ENCODE measurements at regions not wholly inside any gene's neighbourhood (a gene's known extent, or its start where the extent isn't known, plus 50 kb on each side); places are given as distances from the start of the nearest gene placed in this dataset.

DNA sequence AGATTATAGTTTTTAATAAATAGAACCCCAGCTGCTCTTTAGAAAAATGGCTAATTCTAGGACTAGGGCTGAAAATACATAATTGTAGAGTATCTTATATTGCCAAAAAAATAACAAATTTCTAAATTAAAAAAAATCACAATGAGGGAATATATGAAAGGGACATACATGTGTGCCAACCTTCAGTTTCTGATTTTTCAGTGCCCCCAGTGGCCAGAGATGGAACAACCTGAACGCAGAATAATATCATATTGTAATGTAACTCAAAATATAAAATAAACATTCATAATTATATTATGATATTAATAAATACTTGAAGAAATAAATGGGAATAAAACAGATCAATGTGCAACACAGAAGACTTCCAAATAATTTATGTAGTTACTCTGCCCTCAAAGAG is 460.5 kb downstream of the ZNF385D start:
- Mint-ChIP-seq H3K36me3 (ENCODE audit: insufficient read depth in 1 of 3, low read depth in 3 of 3) (peaks cover 5 to 21% (median 16%) of the 10 kb centered on the region in 3 experiments; a peak in 6 of 7 replicates), H3K4me3 (no peak overlapping the region), H3K27me3 (ENCODE audit: low read depth) (no peaks in the 10 kb centered on the region), H3K9me3 (peaks cover 16 to 20% of the 10 kb centered on the region in 2 experiments), H3K27ac (no peak overlapping the region), H3K4me1 (no peaks in the 10 kb centered on the region)
- Histone ChIP-seq H3K27ac (ENCODE audit: insufficient read length, low read depth, low read length) (no peak overlapping the region), H2AK5ac (ENCODE audit: insufficient read length, low read length) (no peak overlapping the region), H3K79me1 (ENCODE audit: insufficient read depth, low read depth, low read length, poor library complexity, severe bottlenecking) (no peaks in the 10 kb centered on the region), H3K23ac (ENCODE audit: insufficient read length, low read depth, low read length) (no peak overlapping the region), H3K23me2 (ENCODE audit: insufficient read length, low read depth, low read length, poor library complexity, severe bottlenecking) (no peaks in the 10 kb centered on the region), H3K4me1 (ENCODE audit: insufficient read depth, low read length) (no peaks in the 10 kb centered on the region), H3K14ac (ENCODE audit: insufficient read depth, low read length) (no peak overlapping the region), H3K56ac (ENCODE audit: insufficient read length, low read depth, low read length) (no peak overlapping the region), H3K4me2 (ENCODE audit: insufficient read depth, insufficient read length, low read length) (no peak overlapping the region), H2AFZ (ENCODE audit: low read length) (no peak overlapping the region), H3T11ph (ENCODE audit: low read length) (no peak overlapping the region), H2BK5ac (ENCODE audit: insufficient read length, low read length) (no peak overlapping the region), H3K27me3 (ENCODE audit: insufficient read depth, low read length) (no peaks in the 10 kb centered on the region), H2BK120ac (ENCODE audit: low read depth, low read length, poor library complexity, severe bottlenecking) (no peak overlapping the region), H4K5ac (ENCODE audit: insufficient read length, low read depth, low read length) (no peak overlapping the region), H2BK15ac (ENCODE audit: low read depth, low read length) (no peak overlapping the region), H4K20me1 (ENCODE audit: control insufficient read depth, insufficient read depth, insufficient read length) (no peaks in the 10 kb centered on the region), H3K9me3 (ENCODE audit: control insufficient read depth, low read depth, low read length) (no peaks in the 10 kb centered on the region), H3K79me2 (ENCODE audit: insufficient read depth, low read length) (no peaks in the 10 kb centered on the region), H2BK20ac (ENCODE audit: low read depth, low read length, poor library complexity, severe bottlenecking) (no peak overlapping the region), H4K91ac (ENCODE audit: insufficient read length, low read depth, low read length) (no peak overlapping the region), H3K18ac (ENCODE audit: insufficient read length, low read depth, low read length) (no peak overlapping the region), H2BK12ac (ENCODE audit: insufficient read length, low read depth, low read length) (no peak overlapping the region), H3K4ac (ENCODE audit: low read depth, low read length) (no peak overlapping the region), H3K9ac (ENCODE audit: extremely low read depth, insufficient read length, low read length) (no peak overlapping the region), H4K8ac (replicated peaks; ENCODE audit: insufficient read length, low read depth, low read length) (no peak overlapping the region)
- TF ChIP-seq, protein P1, sequence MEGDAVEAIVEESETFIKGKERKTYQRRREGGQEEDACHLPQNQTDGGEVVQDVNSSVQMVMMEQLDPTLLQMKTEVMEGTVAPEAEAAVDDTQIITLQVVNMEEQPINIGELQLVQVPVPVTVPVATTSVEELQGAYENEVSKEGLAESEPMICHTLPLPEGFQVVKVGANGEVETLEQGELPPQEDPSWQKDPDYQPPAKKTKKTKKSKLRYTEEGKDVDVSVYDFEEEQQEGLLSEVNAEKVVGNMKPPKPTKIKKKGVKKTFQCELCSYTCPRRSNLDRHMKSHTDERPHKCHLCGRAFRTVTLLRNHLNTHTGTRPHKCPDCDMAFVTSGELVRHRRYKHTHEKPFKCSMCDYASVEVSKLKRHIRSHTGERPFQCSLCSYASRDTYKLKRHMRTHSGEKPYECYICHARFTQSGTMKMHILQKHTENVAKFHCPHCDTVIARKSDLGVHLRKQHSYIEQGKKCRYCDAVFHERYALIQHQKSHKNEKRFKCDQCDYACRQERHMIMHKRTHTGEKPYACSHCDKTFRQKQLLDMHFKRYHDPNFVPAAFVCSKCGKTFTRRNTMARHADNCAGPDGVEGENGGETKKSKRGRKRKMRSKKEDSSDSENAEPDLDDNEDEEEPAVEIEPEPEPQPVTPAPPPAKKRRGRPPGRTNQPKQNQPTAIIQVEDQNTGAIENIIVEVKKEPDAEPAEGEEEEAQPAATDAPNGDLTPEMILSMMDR (conservative IDR thresholded peaks at IDR 0.05), result peak; percentile 70
- DNase-seq, result no peak
- no CpG with 5 or more reads among the region's 1 CpG for WGBS (ENCODE audit: extremely low coverage, insufficient read length, low lambda C conversion rate)

All from H9 (cell line).